Gastroesophageal sphincter (tissue), 3 donors: ENCODE measurements at regions not wholly inside any gene's neighbourhood (a gene's known extent, or its start where the extent isn't known, plus 50 kb on each side); places are given as distances from the start of the nearest gene placed in this dataset.

Source experiments
- EP300 ChIP-seq: sonication (generic); formaldehyde crosslinking; IDR thresholded peaks from one replicate; pipeline ENCODE4 v1.6.1; 2017; ENCODE audit warnings: antibody characterized with exemption, mild to moderate bottlenecking
- POLR2A ChIP-seq, 2 donors: fragments of 450-650 bp; IDR thresholded peaks; one replicate each; pipeline ENCODE4 v1.6.1; 2017; ENCODE audit warnings: antibody characterized with exemption in 2 of 2, mild to moderate bottlenecking in 2 of 2, moderate library complexity in 1 of 2
- TF ChIP-seq, protein P1 (sequence below), 4 experiments: fragments of 200-600 bp in 2 of 4; fragments of 450-650 bp in 2 of 4; sonication (generic) in 1 of 4; IDR thresholded peaks; one replicate each; pipeline ENCODE4 v1.5.1; 2017 to 2019; ENCODE audit warnings: antibody characterized with exemption in 4 of 4, mild to moderate bottlenecking in 2 of 4, moderate library complexity in 2 of 4

DNA sequence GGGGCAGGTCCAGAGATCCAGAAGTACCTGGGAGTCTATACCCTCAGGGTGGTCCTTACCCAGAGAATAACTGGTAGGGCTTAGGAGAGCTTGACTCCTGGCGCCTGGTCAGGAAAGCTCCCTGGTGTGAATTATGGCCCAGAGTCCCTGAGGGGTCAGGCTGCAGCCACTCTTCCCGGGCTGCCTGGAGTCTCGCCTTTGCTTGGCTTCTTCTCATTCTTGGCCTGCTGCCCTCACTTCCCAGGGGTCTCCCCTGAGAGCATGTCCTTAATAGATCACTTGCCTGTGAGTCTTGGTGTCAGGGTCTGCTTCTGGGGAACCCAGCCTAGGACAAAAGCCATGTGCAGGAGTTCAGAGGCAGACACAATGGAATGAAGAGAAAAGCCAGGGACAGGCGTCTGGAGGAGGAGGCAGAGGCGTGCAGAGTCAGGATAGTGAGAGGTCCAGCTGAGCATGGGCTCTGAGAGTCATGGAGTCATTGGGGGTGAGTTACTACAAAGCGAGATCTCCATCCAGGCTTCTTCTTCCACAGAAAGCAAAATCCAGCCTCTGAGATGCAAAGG, 212.3 kb downstream of the TFAP2C start:
- TF ChIP-seq POLR2A (IDR thresholded peaks at IDR 0.05), result no peak
- TF ChIP-seq, protein P1, sequence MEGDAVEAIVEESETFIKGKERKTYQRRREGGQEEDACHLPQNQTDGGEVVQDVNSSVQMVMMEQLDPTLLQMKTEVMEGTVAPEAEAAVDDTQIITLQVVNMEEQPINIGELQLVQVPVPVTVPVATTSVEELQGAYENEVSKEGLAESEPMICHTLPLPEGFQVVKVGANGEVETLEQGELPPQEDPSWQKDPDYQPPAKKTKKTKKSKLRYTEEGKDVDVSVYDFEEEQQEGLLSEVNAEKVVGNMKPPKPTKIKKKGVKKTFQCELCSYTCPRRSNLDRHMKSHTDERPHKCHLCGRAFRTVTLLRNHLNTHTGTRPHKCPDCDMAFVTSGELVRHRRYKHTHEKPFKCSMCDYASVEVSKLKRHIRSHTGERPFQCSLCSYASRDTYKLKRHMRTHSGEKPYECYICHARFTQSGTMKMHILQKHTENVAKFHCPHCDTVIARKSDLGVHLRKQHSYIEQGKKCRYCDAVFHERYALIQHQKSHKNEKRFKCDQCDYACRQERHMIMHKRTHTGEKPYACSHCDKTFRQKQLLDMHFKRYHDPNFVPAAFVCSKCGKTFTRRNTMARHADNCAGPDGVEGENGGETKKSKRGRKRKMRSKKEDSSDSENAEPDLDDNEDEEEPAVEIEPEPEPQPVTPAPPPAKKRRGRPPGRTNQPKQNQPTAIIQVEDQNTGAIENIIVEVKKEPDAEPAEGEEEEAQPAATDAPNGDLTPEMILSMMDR (IDR thresholded peaks at IDR 0.05), result no peak
- no peak for TF ChIP-seq EP300
